ENCODE measurements at regions not wholly inside any gene's neighbourhood (a gene's known extent, or its start where the extent isn't known, plus 50 kb on each side); places are given as distances from the start of the nearest gene placed in this dataset.

DNA sequence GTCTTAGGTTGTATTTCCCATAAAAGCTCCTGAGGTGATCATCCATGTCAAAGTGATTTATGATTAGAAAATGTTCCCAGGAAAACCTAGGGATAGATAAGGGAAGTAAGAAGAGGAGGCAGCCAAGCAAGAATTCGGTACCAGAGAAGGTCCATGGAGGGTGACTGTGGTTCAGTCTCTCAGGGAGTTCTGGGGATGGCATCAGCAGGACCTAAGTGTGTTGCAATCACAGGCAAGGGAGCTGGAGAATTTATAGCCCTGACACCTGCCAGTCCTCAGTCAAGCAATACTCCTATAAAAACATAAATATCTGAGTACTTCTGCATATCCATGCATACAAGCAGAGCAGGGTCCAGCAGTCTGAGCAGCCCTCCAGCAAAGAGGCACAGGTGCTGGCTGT is 95.6 kb upstream of the TOPAZ1 start:
- Histone ChIP-seq H3K4me2 (ENCODE audit: low read depth, low read length, poor library complexity, severe bottlenecking) (no peak overlapping the region), H3K4me3 (ENCODE audit: low read length, poor library complexity, severe bottlenecking) (no peak overlapping the region), H3K4me1 (ENCODE audit: insufficient read depth, low read length, poor library complexity, severe bottlenecking) (no peaks in the 10 kb centered on the region), H3K79me2 (ENCODE audit: insufficient read depth, low read length) (no peaks in the 10 kb centered on the region), H3K9ac (ENCODE audit: low read depth, low read length, poor library complexity, severe bottlenecking) (no peak overlapping the region), H3K9me2 (replicated peaks; ENCODE audit: low read depth, low read length) (no peaks in the 10 kb centered on the region), H3K36me3 (ENCODE audit: insufficient read depth, low read length) (no peaks in the 10 kb centered on the region), H4K20me1 (ENCODE audit: insufficient read depth, low read length, poor library complexity, severe bottlenecking) (no peaks in the 10 kb centered on the region), H3F3A (ENCODE audit: low read depth) (no peaks in the 10 kb centered on the region), H2AFZ (ENCODE audit: low read length) (no peak overlapping the region), H3K9me3 (ENCODE audit: insufficient read depth, low read depth, low read length) (no peaks in the 10 kb centered on the region), H3K27me3 (ENCODE audit: insufficient read depth, low read length, poor library complexity, severe bottlenecking) (no peaks in the 10 kb centered on the region)
- TF ChIP-seq, protein P1, sequence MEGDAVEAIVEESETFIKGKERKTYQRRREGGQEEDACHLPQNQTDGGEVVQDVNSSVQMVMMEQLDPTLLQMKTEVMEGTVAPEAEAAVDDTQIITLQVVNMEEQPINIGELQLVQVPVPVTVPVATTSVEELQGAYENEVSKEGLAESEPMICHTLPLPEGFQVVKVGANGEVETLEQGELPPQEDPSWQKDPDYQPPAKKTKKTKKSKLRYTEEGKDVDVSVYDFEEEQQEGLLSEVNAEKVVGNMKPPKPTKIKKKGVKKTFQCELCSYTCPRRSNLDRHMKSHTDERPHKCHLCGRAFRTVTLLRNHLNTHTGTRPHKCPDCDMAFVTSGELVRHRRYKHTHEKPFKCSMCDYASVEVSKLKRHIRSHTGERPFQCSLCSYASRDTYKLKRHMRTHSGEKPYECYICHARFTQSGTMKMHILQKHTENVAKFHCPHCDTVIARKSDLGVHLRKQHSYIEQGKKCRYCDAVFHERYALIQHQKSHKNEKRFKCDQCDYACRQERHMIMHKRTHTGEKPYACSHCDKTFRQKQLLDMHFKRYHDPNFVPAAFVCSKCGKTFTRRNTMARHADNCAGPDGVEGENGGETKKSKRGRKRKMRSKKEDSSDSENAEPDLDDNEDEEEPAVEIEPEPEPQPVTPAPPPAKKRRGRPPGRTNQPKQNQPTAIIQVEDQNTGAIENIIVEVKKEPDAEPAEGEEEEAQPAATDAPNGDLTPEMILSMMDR (conservative IDR thresholded peaks at IDR 0.05; ENCODE audit: low read length): no peak
- no peak for TF ChIP-seq EZH2phosphoT487 (IDR thresholded peaks at IDR 0.05; ENCODE audit: borderline replicate concordance)

DNA sequence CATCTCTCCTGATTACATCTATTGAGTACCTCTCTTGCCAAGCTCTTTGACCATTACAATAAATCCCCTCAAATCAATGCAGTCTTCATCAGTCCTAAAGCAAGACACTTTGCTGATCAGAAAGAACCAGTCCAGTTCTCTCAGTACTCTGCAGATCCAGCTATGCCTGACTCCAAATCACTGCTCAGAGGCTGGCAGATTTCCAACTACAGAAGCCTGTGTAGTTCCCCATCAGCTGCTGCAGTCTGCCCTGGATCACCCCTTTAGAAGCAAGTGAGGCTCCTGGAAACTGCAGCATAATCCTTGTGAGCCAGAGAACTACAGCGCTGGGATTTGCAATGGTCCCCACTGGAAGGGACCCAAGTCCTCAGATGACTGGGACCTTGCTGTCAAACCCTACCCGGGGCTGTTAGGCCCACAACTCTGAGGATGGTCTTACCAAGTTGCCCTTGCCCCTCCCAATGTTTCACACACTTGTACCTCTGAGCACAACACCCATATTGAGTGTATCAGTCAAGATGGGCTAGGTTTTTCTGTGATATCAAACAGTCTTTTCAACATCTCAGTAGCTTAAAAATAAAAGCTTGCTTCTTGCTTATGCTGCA is 81.9 kb upstream of the TOPAZ1 start:
- Histone ChIP-seq H3K9ac (ENCODE audit: low read depth, low read length, poor library complexity, severe bottlenecking) (no peak overlapping the region), H4K20me1 (ENCODE audit: insufficient read depth, low read length, poor library complexity, severe bottlenecking) (no peaks in the 10 kb centered on the region), H3K9me3 (ENCODE audit: insufficient read depth, low read depth, low read length) (no peaks in the 10 kb centered on the region), H3K79me2 (ENCODE audit: insufficient read depth, low read length) (no peaks in the 10 kb centered on the region), H3K4me3 (ENCODE audit: low read length, poor library complexity, severe bottlenecking) (no peak overlapping the region), H3K36me3 (ENCODE audit: insufficient read depth, low read length) (no peaks in the 10 kb centered on the region), H2AFZ (ENCODE audit: low read length) (no peak overlapping the region), H3K4me1 (ENCODE audit: insufficient read depth, low read length, poor library complexity, severe bottlenecking) (no peaks in the 10 kb centered on the region), H3K27me3 (ENCODE audit: insufficient read depth, low read length, poor library complexity, severe bottlenecking) (peaks cover 1% of the 10 kb centered on the region), H3K4me2 (ENCODE audit: low read depth, low read length, poor library complexity, severe bottlenecking) (no peak overlapping the region), H3K9me2 (replicated peaks; ENCODE audit: low read depth, low read length) (no peaks in the 10 kb centered on the region), H3F3A (ENCODE audit: low read depth) (no peaks in the 10 kb centered on the region)
- TF ChIP-seq, protein P1 (conservative IDR thresholded peaks at IDR 0.05; ENCODE audit: low read length): no peak
- TF ChIP-seq EZH2phosphoT487 (IDR thresholded peaks at IDR 0.05; ENCODE audit: borderline replicate concordance): no peak

DNA sequence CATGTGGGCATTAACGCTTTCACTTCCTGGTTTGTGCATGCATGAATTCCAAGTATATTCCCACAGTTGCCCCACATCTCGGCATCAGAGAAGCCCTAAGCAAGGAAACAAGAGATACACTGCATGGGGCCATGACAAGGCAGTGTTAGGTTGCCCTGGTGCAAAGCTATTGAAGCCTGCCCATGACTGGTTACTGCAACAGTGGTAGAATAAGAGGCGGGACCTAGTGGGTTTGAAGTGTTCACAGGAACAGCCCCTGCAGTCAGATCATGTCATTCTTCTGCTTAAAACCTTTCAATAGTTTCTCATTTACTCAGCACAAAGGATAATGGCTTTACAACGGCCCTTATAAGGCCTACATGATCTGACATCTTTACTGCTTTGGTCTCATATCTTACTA is 80.9 kb upstream of the TOPAZ1 start:
- H3F3A ChIP-seq (ENCODE audit: low read depth): no peaks in the 10 kb centered on the region
- H3K9me2 ChIP-seq (replicated peaks; ENCODE audit: low read depth, low read length): no peaks in the 10 kb centered on the region
- H3K4me1 ChIP-seq (ENCODE audit: insufficient read depth, low read length, poor library complexity, severe bottlenecking): no peaks in the 10 kb centered on the region
- H3K4me3 ChIP-seq (ENCODE audit: low read length, poor library complexity, severe bottlenecking): no peak overlapping the region
- H3K4me2 ChIP-seq (ENCODE audit: low read depth, low read length, poor library complexity, severe bottlenecking): no peak overlapping the region
- H3K27me3 ChIP-seq (ENCODE audit: insufficient read depth, low read length, poor library complexity, severe bottlenecking): no peaks in the 10 kb centered on the region
- no peaks in the 10 kb centered on the region for H3K79me2 ChIP-seq (ENCODE audit: insufficient read depth, low read length)
- H3K9ac ChIP-seq (ENCODE audit: low read depth, low read length, poor library complexity, severe bottlenecking): no peak overlapping the region
- no peaks in the 10 kb centered on the region for H3K36me3 ChIP-seq (ENCODE audit: insufficient read depth, low read length)
- no peak overlapping the region for H2AFZ ChIP-seq (ENCODE audit: low read length)
- TF ChIP-seq, protein P1 (conservative IDR thresholded peaks at IDR 0.05; ENCODE audit: low read length): no peak
- no peak for TF ChIP-seq EZH2phosphoT487 (IDR thresholded peaks at IDR 0.05; ENCODE audit: borderline replicate concordance)
- H3K9me3 ChIP-seq (ENCODE audit: insufficient read depth, low read depth, low read length): no peaks in the 10 kb centered on the region
- H4K20me1 ChIP-seq (ENCODE audit: insufficient read depth, low read length, poor library complexity, severe bottlenecking): no peaks in the 10 kb centered on the region

All from Loucy (cell line).